IPS DF 19.7 (cell line): ENCODE measurements at regions not wholly inside any gene's neighbourhood (a gene's known extent, or its start where the extent isn't known, plus 50 kb on each side); places are given as distances from the start of the nearest gene placed in this dataset.

Experiments
- DNase-seq: peaks from one replicate; pipeline ENCODE4 v3.0.0-alpha.2; 2013; ENCODE audit warnings: low read depth, low spot score

DNA sequence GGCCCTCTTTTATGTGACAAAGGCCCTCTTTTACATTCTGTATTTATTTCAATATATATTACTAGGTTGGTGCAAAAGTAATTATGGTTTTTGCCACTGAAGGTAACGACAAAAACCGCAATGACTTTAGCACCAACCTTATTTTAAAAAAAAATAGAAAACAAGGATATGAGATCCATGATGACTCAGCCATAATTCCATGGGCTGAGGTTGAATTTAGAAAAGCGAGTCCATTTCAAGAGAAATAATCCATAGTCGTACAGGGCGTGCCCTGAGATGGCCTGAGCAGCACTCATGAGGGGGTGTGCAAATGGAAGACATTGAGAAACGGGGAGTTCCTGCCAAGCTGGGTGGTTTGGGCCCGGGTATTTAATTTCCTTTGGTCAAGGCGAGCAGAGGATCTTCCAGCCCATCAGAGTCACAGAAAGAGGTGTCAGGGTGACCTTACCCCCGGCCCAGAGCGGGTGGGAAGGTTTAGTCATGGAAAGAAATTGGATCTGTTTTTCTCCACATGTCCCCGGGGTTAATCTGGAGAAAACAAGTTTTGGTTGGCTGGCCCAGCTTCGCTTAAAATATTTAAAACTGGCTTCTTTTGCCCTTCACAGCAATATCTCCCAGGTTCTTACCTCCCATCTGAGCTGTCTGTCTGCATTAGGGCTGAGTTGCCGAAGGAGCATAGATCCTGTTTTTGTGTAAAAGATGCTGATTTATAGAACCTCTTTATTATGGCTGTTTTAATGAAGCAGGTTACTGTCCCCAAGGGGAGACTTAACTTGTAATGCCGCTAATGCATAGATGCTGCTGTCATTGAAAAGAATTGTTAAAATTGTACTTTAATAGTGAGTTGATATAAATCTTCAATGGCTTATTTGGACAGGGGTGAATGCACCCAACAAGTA is 255.6 kb downstream of the PREX1 start:
- no peak for DNase-seq

- no peak for DNase-seq
Observed at GRCh38 chr20:48569679-48570078, 258.1 kb downstream of the PREX1 start.

- no peak for DNase-seq
Observed at GRCh38 chr20:48568520-48568919, 259.3 kb downstream of the PREX1 start.

GRCh38 chr20:48567145-48567544 is 260.7 kb downstream of the PREX1 start:
- DNase-seq, result no peak

GRCh38 chr20:48564982-48565539 is 262.7 kb downstream of the PREX1 start:
- DNase-seq, result no peak

- DNase-seq, result no peak
Observed at GRCh38 chr20:48563191-48563870, 264.5 kb downstream of the PREX1 start.

- DNase-seq, result no peak
Observed at GRCh38 chr20:48562586-48563116, 265.1 kb downstream of the PREX1 start.

GRCh38 chr20:48558906-48559305 is 268.9 kb downstream of the PREX1 start:
- DNase-seq, result no peak

GRCh38 chr20:48557380-48557779 is 270.4 kb downstream of the PREX1 start:
- DNase-seq, result no peak

- DNase-seq, result no peak
Observed at GRCh38 chr20:48556956-48557355, 270.8 kb downstream of the PREX1 start.

DNA sequence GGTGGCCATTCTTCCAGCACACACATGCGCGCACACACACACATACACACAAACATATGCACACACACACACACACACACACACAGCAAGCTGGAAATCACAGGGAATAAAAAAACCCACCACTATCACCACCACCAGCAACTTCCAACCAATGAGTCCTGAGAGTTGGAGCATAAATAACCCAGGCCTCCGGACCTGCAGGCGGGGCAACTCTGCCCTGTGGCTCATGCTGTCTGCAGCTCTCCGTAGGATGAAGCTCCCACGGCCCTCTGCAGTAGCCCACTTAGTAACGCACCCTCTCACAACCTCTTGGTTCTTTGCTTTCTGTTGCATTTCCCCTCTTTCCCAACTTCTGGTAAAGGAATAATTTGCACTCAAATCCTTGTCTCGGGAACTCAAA is 275.2 kb downstream of the PREX1 start:
- DNase-seq, result no peak

GRCh38 chr20:48550814-48551213 is 277.0 kb downstream of the PREX1 start:
- no peak for DNase-seq

DNA sequence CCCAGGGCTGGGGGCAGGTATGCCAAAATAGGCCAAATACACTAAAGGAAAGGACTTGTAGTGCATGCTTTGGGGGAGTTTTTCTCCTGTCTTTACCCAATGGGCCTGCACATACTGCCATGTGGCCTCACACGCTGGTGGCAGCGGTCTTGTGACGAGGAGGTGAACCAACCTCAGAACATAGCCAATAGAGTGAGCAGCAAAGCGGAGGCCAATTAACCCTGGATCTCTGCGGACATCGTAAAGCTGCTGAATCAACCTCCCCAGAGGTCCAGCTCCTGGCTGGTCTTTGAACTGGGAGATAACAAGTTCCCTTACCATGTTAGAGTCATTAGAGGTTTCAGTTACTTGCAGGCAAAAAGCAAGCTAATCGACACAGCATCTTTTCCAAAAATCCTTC is 280.1 kb downstream of the PREX1 start:
- DNase-seq, result no peak

DNA sequence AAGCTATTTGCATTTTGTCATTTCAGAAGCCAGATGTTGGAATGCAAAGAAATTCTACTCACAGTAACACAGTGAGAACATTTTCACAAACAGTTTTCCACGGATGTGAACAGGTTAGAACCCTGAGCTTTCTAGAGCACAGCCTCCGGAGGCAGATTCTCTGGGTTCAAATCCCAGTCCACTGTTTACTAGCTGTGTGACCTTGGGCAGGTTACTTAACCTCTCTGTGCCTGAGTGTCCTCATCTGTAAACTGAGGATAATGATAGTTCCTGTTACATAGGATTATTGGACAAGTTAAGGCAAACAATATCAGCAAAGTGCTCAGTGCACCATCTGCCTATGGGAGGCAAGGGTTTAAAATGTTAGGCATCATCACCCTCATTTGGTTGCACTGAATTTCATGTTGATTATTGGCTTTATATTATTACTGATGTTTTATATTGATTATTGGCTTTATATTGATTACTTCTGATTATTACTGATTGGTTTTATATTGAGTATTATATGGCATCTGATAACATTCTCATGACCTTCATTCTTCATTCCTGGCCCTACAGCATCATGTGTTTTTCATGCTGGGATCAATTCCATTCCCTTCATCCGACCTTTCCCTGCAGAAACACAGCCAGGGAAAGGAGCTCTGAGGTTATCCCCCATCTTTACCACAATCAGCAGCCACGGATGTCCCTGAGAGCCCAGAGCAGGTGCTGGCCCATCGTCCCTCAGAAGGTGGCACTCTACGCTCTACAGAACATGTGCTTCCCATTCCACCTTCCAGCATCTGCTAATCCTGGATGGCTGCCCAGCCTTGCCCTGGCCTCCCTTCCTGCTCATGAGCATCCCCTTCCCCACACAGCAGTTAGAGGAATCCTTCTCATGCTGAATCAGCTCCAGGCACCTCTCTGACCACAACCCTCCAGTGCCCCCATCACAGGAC is 283.1 kb downstream of the PREX1 start:
- DNase-seq, result no peak

GRCh38 chr20:48541581-48542071 is 286.2 kb downstream of the PREX1 start:
- DNase-seq, result no peak

DNA sequence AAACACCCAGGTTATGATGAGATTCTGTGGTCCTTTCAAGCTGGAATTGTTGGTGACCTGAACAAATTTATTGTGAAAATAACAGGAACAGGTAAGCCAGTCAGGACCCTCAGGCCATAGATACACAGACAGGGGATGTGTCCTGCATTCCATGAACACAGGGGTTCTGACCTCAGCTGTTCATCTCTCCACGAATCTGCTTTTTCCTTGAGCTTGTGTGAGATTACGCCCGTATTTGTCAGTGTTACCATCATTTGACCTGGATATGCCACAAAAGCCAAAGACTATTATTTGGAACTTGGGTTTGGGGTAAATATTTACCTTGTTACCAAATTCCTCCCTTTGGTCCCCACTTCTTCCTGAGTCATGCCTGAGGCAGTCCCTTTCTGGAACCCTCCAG is 288.9 kb downstream of the PREX1 start:
- DNase-seq, result no peak

GRCh38 chr20:48538058-48538825 is 289.6 kb downstream of the PREX1 start:
- peak; percentile 48 for DNase-seq

- DNase-seq, result no peak
Observed at GRCh38 chr20:48536206-48536605, 291.6 kb downstream of the PREX1 start.

DNA sequence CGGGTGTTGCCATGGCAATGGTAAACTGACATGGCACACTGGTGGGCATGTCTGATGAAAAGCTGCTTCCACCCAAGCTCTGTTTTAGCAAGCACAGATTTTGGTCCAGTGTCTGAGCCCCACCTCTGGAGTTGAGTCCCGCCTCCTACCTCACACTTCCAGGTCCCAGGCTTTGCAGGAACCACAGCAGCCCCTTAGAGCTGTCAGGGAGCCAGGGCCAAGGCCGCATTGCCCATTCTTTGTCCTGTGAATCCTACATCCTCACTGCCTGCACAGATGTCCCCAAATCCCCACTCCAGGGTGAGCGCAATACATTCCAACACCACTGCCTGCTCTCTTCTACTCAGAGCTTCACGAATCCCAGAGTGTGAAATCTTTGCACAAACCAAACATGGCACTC is 292.2 kb downstream of the PREX1 start:
- DNase-seq, result no peak

- DNase-seq, result no peak
Observed at GRCh38 chr20:48532028-48532427, 295.8 kb downstream of the PREX1 start.
